Activated effector memory CD4-positive, alpha-beta T cell treated with Interleukin-2 at 50 U/mL for 16 hours (primary cell): ENCODE measurements at regions not wholly inside any gene's neighbourhood (a gene's known extent, or its start where the extent isn't known, plus 50 kb on each side); places are given as distances from the start of the nearest gene placed in this dataset.

ENCODE experiments used
- DNase-seq: peaks from one replicate; pipeline ENCODE4 v3.0.0-alpha.2; 2020

DNA sequence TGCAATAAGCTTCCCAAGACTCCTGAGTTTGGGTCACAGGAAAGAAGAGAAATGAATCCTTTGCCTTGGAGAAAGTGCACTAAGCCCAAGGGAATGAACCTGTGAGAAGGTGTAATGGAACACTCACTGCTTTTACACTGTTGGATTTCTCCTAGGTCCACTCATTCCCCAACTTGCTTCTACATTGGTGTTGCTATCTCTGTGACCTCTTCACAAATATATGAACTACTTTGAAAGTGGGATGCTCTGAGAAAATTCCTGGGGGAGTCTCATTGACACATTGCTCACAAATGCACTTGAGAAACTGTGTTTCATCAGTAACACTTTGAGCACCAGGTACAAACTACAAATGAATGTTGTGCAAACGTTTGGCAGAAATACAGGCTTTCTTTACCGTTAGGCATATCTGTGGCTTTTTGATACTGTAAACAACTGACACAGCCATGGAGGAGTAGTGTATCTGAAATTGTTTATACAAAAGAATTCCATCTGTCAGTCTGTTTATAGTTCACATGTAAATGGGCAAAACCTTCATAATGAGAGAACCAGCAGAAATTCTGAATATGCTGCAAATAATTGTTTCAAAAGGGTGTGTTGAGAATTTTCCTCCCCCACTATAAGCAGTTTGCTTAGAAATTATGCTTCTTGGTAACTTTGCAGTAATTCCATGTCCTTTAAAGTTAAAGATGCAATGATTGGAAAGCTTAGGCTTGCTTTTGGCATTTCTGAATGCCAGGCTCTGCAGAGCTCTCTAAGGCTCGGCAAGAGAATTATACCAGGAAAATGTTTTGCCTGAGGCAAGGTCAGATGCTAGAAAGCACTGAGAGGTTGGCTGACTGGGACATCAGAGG is 348.5 kb upstream of the DDHD1 start:
- DNase-seq: no peak

GRCh38 chr14:53500191-53500590 is 347.1 kb upstream of the DDHD1 start:
- DNase-seq: no peak

DNA sequence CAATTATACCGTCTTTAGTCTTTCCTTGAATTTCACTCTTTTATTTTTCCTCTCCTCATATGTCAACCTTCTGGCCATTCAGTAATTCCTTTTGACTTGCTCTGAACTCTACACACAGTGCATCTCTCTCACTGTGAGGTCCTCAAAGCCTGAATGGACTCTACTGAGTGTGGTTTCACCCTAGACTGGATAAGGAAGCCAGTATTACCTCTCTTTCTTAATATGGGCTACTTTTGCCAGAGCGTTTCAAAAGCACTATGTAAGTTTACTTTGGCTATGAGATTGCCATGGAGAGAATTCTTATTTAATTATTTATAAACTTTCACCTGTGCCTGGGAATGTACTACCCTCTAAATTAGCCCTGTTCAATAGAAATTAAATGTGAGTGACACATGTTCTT is 343.5 kb upstream of the DDHD1 start:
- no peak for DNase-seq

GRCh38 chr14:53495846-53496343 is 342.8 kb upstream of the DDHD1 start:
- no peak for DNase-seq

DNA sequence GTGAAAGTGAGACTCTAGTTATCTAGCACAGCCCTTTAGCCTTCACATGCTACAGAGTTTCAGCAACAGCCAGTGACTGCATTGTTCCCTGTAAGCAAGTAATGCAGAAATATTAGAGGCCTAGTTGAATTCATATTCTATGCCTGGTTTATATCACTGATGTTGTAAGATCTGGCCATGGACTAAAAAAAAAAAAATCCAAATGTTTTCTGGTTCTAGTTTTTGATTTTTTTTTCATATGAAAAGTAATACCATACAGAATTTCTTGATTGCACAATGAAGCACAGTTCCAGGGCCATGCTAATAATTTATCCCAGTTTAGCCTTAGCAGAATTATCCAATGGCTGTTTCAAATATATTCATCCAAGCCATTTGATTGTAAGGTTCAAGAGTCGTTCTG is 341.5 kb upstream of the DDHD1 start:
- no peak for DNase-seq

DNA sequence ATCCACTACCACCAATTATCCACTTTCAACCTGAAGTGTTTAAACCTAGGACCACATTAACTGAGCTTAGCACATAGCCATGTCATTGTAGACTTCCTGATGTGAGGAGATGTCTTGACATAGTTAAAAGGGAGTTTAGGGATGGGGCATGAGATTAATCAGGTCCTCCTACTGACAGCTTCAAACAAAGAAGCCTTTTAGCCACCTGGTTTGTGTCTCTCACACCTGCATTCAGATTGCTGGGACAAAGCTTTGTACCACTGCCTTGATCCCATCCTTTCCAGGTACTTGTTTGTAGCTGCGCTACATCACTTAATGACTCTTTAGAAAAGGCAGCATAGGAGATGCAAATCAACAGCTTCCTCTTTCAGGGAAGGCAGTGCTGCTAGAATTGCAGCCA is 340.7 kb upstream of the DDHD1 start:
- no peak for DNase-seq

DNA sequence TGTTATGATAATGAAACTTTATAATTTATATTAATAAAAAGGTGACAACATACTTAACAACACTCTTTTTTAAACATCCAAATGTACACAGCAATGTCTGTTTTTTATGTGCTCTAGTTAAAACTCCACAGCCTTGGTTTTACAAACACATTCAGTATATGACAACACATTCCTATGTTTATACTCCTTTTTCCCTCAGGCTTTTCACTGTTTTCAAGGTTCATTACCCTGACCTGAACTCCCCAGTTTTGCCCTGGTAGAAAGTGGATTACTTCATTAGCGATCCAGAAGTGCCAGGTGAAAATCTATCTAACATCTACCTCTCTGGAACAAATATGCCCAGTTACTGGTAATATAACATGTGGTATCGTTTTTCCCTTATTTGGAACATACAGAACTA is 340.2 kb upstream of the DDHD1 start:
- DNase-seq: no peak

GRCh38 chr14:53491884-53492277 is 338.8 kb upstream of the DDHD1 start:
- no peak for DNase-seq

- DNase-seq: no peak
Measured at GRCh38 chr14:53491256-53491883, 338.2 kb upstream of the DDHD1 start.

GRCh38 chr14:53478174-53478573 is 325.1 kb upstream of the DDHD1 start:
- DNase-seq: no peak

DNA sequence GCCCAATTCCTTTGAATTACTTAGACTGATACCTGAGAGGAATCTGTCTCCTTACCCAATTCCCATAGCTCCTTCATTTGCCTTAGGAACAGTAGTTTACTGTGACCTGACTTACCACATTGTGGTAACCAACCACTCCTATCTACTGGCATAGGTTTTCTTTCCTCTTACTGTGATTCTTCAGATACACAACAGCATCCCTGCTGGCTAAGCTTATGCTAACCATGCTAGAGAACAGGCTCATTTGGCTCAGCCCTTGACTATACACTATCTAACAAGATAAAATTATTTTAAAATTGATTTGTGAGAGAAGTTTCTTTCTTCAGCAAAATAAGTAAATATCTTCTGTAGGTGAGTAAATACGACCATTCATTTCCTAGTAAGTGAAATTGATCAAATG is 320.4 kb upstream of the DDHD1 start:
- no peak for DNase-seq

- no peak for DNase-seq
Measured at GRCh38 chr14:53472306-53472705, 319.2 kb upstream of the DDHD1 start.

GRCh38 chr14:53470351-53471043 is 317.4 kb upstream of the DDHD1 start:
- DNase-seq: no peak

GRCh38 chr14:53468876-53469275 is 315.8 kb upstream of the DDHD1 start:
- no peak for DNase-seq

DNA sequence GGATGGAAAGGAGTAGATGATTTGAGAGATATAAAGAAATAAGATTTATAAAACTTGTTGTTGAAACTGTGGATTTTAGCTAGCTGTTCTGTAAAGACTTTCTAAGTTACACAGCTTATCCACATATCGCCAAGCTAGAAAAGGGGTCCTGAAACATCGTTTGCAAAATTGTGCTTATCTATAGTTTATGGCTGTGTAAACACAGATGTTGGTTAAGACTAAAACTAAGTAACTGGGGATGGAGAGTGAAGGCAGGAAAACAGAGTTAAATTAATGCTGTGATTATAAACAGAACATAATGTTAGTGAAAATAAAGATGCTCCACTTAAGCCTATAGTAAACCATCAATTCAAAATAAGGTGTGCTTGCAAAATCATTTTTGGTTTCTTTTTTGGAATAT is 311.3 kb upstream of the DDHD1 start:
- no peak for DNase-seq

DNA sequence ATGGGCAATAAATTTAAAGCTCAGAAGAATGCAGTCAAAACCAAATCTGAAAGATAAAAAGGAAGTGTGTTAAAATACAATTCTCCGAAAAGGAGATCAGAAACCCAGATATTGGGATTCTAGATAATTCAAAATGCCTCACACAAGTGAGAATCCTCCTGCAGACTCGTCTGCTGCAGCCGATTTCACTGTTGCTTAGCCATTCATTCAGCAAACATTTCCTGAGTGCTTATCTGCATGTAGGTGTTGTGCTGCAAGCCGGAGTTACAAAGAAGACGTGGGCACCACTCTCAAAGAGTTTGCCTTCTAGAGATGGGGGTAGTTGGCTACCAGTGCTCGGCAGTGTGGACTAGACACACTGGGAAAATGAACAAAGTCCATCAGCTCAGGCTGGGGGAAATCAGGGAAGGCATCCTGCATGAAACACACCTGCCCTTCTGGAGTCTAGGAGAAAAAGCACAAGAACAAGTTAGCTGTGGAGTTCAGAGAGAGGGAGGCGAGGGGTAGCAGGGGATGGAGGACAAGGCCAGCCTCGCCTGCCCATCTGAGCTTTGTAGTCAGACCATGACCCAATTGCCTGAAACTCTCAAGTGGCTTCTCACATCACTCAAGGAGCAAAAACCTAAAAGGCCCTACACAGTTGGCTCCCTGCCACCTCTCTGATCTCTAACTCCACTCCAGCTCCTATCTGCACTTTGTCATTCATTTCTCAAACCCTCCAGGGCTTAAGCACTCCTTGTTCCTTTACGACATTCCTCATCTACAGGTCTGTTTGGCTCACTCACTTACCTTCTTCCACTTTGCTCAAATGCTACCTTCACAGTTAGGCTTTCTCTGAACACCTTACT is 310.0 kb upstream of the DDHD1 start:
- DNase-seq: no peak

- DNase-seq: no peak
Measured at GRCh38 chr14:53461858-53462257, 308.7 kb upstream of the DDHD1 start.

DNA sequence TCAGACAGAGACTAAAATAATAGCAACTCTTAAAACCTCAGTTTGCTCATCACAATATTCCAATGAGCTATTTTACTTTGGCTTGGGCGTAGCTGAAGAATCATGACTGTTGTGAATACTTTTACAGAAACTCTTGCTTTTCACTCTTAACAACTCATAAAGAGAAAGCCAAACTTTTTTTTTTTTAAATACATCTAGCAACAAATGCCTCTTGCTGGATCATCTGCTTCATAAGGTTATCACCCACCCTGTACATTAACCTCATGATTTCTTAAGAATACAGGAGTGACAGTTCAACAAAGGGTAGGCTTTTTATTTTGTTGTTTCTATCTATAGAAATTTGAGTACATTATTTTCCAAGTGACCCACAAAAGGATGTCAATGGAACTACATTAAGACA is 307.4 kb upstream of the DDHD1 start:
- DNase-seq: no peak

DNA sequence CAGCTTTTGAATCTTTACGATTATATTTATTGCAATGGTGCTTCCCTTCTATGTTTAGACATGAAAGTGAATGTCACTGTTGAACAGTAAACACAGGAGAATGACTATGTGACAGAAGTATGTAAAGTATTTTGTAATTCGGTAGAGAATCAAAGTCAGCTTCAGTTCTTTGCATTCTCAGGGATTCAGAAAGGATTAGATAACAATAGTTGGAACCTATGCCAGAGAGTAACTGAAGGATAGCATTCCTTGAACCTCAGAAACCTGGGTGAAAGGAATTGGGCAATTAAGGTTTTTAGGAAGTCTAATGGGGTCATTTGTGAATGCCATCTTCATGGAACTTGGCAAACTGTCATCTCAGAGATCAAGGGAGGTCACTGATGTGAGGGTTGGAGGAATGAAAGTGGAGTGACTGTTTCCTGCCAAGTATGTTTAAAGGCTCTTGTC is 305.3 kb upstream of the DDHD1 start:
- DNase-seq: no peak

- DNase-seq: no peak
Measured at GRCh38 chr14:53456931-53457330, 303.8 kb upstream of the DDHD1 start.

DNA sequence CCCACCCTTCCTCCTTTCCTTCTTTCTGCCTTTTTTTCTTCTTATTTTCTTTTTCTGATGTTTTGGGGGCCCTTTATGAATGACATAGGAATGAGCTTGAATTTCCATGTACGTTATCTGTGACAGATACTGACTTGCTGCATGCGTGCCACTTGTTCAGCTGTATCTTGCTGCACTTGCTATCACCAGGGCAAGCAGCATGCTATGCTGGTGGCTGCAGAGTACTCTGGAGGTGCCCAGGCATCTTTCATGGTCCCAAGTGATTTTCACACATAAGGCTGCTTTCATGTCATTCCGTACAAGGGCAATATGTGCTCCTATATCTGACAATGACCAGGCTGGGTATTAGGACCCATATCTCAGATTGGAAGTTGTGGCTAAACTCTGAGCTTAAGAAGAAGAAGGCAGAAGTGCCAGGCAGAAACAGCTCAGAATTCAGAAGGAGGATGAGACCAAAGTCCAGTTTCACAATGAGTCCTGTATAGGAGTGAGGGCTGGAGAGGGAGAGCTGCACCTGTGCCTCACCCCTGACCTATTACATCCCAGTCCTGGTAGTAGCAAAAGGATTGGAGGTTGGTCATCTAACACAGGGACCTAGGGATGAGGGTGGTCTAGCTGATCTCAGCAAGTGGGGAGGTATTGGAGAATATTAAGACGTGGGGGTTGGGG is 299.0 kb upstream of the DDHD1 start:
- no peak for DNase-seq

- no peak for DNase-seq
Measured at GRCh38 chr14:53450871-53451270, 297.7 kb upstream of the DDHD1 start.
